Lung (tissue), 11 donors: ENCODE measurements at regions not wholly inside any gene's neighbourhood (a gene's known extent, or its start where the extent isn't known, plus 50 kb on each side); places are given as distances from the start of the nearest gene placed in this dataset.

Experiments used
- ATAC-seq: fragments of 200-7000 bp; cut with Tn5 transposase; one replicate; pipeline ENCODE4 v1.9.1; 2020; ENCODE audit warnings: moderate number of reproducible peaks; ENCODE audit not compliant: insufficient read depth, low FRiP score
- DNase-seq, 3 donors: peaks; one replicate each; pipeline ENCODE4 v3.0.0-alpha.2; 2013 to 2017
- H3K27ac ChIP-seq, 2 donors: one replicate each; pipeline ENCODE4 v1.5.1; 2013; ENCODE audit warnings: mild to moderate bottlenecking in 2 of 2, moderate library complexity in 2 of 2, control low read depth in 1 of 2, inconsistent platforms in 1 of 2, low read depth in 1 of 2, low read length in 1 of 2
- H3K27me3 ChIP-seq, 3 donors: one replicate each; pipeline ENCODE4 v1.5.1; 2013; ENCODE audit warnings: low read length in 2 of 3; ENCODE audit not compliant: control insufficient read depth in 3 of 3, insufficient read depth in 3 of 3
- H3K36me3 ChIP-seq, 4 donors: one replicate each; pipeline ENCODE4 v1.5.1; 2013; ENCODE audit warnings: low read length in 4 of 4, mild to moderate bottlenecking in 1 of 4, moderate library complexity in 1 of 4; ENCODE audit not compliant: control insufficient read depth in 4 of 4, insufficient read depth in 4 of 4
- H3K4me1 ChIP-seq, 5 donors: one replicate each; pipeline ENCODE4 v1.5.1; 2013; ENCODE audit warnings: low read length in 5 of 5, mild to moderate bottlenecking in 2 of 5, moderate library complexity in 1 of 5; ENCODE audit not compliant: control insufficient read depth in 5 of 5, insufficient read depth in 5 of 5
- H3K4me3 ChIP-seq: one replicate; pipeline ENCODE4 v1.5.1; 2013; ENCODE audit warnings: mild to moderate bottlenecking, control low read depth, moderate library complexity
- H3K9ac ChIP-seq, 2 donors: one replicate each; pipeline ENCODE4 v1.5.1; 2013; ENCODE audit warnings: low read length in 2 of 2, control low read depth in 1 of 2; ENCODE audit not compliant: insufficient read depth in 1 of 2
- H3K9me3 ChIP-seq, 4 donors: one replicate each; pipeline ENCODE4 v1.5.1; 2013; ENCODE audit warnings: low read length in 3 of 4, mild to moderate bottlenecking in 1 of 4, moderate library complexity in 1 of 4; ENCODE audit not compliant: control insufficient read depth in 4 of 4, insufficient read depth in 3 of 4
- WGBS, 2 donors: extraction: QIAGEN DNeasy Blood & Tissue Kit; methylation state at CpG; one replicate each; pipeline ENCODE4 v1.1.7; 2013; 5-methylcytosine and 5-hydroxymethylcytosine counted together
- TF ChIP-seq, protein P1 (sequence below): IDR thresholded peaks from 2 replicates; pipeline ENCODE4 v1.5.1; 2012; ENCODE audit warnings: mild to moderate bottlenecking; ENCODE audit errors: control extremely low read depth, extremely low read depth
- donor health status: control.
- donor health status: control.
- donor health status: Bipolar disorder and iron deficiency.
- donor health status: healthy.
- donor health status: DM: yes; HTN: yes; CAD: no.

- ATAC-seq (no peak), DNase-seq (no peak)
- H3K27me3 ChIP-seq = peaks cover 3 to 14% (median 4%) of the 10 kb centered on the region in 3 donors
- H3K36me3 ChIP-seq = no peaks in the 10 kb centered on the region
- TF ChIP-seq, protein P1, sequence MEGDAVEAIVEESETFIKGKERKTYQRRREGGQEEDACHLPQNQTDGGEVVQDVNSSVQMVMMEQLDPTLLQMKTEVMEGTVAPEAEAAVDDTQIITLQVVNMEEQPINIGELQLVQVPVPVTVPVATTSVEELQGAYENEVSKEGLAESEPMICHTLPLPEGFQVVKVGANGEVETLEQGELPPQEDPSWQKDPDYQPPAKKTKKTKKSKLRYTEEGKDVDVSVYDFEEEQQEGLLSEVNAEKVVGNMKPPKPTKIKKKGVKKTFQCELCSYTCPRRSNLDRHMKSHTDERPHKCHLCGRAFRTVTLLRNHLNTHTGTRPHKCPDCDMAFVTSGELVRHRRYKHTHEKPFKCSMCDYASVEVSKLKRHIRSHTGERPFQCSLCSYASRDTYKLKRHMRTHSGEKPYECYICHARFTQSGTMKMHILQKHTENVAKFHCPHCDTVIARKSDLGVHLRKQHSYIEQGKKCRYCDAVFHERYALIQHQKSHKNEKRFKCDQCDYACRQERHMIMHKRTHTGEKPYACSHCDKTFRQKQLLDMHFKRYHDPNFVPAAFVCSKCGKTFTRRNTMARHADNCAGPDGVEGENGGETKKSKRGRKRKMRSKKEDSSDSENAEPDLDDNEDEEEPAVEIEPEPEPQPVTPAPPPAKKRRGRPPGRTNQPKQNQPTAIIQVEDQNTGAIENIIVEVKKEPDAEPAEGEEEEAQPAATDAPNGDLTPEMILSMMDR = no peak
- no peak overlapping the region for H3K9ac ChIP-seq
- 88 to 96% methylated on average over 7 of the region's 7 CpGs for WGBS, 2 donors
- H3K4me3 ChIP-seq = no peak overlapping the region
- no peaks in the 10 kb centered on the region for H3K4me1 ChIP-seq
- peaks cover 0 to 3% (median 0%) of the 10 kb centered on the region in 4 donors for H3K9me3 ChIP-seq
- no peak overlapping the region for H3K27ac ChIP-seq
Measured at GRCh38 chr7:35523292-35523691, 171.6 kb downstream of the HERPUD2 start.

GRCh38 chr7:35522697-35523096, 172.2 kb downstream of the HERPUD2 start:
- H3K4me1 ChIP-seq = no peaks in the 10 kb centered on the region
- H3K36me3 ChIP-seq = no peaks in the 10 kb centered on the region
- ATAC-seq = no peak
- H3K9me3 ChIP-seq = peaks cover 0 to 3% (median 0%) of the 10 kb centered on the region in 4 donors
- no peak overlapping the region for H3K4me3 ChIP-seq
- DNase-seq = no peak
- WGBS, 2 donors = 37 to 51% methylated on average over 5 of the region's 5 CpGs
- H3K27ac ChIP-seq = no peak overlapping the region
- TF ChIP-seq, protein P1 = no peak
- H3K9ac ChIP-seq = no peak overlapping the region
- H3K27me3 ChIP-seq = peaks cover 3 to 14% (median 4%) of the 10 kb centered on the region in 3 donors

GRCh38 chr7:35521941-35522340, 173.0 kb downstream of the HERPUD2 start:
- ATAC-seq (no peak), DNase-seq (no peak)
- Histone ChIP-seq H3K27ac (no peak overlapping the region), H3K27me3 (peaks cover 3 to 14% (median 4%) of the 10 kb centered on the region in 3 donors), H3K36me3 (no peaks in the 10 kb centered on the region), H3K4me1 (no peaks in the 10 kb centered on the region), H3K9ac (no peak overlapping the region), H3K9me3 (peaks cover 0 to 3% (median 0%) of the 10 kb centered on the region in 4 donors), H3K4me3 (no peak overlapping the region)
- TF ChIP-seq, protein P1 = no peak
- WGBS, 2 donors = 55 to 81% methylated on average over 3 of the region's 3 CpGs
